Activated CD4-positive, alpha-beta T cell treated with anti-CD3 and anti-CD28 coated beads, Interleukin-2, amount 50 U/mL, for 48 hours (primary cell): ENCODE measurements at regions not wholly inside any gene's neighbourhood (a gene's known extent, or its start where the extent isn't known, plus 50 kb on each side); places are given as distances from the start of the nearest gene placed in this dataset.
"Not testable (repeated sequence)": the region's sequence is repeated elsewhere in the genome, so short reads cannot be mapped to it uniquely, and the experiment has no call there.

Experiments used
- DNase-seq, 2 experiments: peaks; one replicate each; pipeline ENCODE4 v3.0.0-alpha.2; 2020

- no peak for DNase-seq
These were observed 1290.3 kb upstream of the CDH9 start for GRCh38 chr5:28328681-28329080.

- DNase-seq = no peak
These were observed 1285.8 kb upstream of the CDH9 start for GRCh38 chr5:28324174-28324573.

DNA sequence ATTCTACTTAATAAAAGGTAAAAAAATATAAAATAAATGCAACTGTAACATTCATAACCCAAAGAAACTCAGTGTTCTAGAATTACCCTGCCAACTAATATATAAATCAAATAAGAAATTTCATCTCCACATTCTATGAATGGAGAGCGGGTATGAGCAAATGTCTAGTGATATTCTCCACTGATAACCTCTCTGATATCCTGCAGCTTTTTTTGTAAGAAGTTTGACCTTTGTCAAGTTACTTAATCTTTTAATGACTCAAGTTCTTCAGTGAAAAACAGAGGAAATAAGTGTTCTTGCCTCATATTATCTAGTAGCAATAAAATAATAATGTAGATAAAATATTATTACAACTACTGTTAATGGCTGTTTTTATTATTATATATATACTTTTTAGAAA, 1275.6 kb upstream of the CDH9 start:
- no peak for DNase-seq

DNA sequence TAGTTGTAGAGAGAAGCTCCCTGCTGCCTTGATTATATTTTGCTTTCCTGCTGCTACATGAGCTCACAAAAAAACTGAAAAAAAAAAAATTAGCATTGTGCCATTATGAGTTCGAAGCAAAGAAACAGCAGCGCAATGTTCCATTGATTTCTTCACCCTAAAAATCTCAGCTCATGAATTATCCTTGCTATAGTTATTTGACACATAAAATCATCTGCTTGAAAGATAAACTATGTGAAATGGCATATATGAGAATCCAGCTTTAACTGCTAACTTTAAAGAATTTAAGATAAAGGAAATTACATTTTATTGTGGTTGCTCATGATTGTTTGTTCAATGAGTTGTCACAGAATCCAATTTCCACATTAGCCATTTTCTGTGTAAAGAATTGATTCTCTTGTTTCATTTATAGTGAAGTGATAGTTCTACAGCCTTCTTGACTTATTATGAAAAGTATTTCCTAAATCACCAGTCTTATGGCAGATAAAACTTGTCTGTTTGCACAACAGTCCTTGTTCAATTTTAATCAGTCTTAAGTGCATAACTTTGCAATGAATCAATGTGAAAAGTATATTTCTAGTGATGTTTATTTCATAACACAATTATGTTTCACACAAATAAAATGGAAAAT, 1275.0 kb upstream of the CDH9 start:
- DNase-seq = no peak

GRCh38 chr5:28310696-28311095, 1272.3 kb upstream of the CDH9 start:
- no peak for DNase-seq

DNA sequence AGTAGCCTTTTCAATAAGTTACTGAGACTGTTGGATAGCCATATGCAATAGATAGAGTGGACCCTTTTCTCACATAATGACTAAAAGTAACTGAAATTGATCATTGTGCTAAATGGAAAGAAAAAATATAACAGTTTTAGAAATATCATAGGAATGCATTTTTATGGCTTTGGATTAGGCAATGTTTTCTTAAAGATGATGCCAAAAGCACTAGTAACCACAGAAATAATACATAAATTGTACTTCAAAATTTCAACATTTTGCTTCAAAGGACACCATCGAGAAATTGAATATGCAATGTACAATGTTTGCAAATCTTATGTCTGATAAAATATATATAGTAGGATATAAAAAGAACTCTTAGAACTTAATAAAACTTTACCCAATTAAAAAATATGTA, 1267.5 kb upstream of the CDH9 start:
- DNase-seq = no peak

- no peak for DNase-seq
These were observed 1263.3 kb upstream of the CDH9 start for GRCh38 chr5:28301712-28302111.

DNA sequence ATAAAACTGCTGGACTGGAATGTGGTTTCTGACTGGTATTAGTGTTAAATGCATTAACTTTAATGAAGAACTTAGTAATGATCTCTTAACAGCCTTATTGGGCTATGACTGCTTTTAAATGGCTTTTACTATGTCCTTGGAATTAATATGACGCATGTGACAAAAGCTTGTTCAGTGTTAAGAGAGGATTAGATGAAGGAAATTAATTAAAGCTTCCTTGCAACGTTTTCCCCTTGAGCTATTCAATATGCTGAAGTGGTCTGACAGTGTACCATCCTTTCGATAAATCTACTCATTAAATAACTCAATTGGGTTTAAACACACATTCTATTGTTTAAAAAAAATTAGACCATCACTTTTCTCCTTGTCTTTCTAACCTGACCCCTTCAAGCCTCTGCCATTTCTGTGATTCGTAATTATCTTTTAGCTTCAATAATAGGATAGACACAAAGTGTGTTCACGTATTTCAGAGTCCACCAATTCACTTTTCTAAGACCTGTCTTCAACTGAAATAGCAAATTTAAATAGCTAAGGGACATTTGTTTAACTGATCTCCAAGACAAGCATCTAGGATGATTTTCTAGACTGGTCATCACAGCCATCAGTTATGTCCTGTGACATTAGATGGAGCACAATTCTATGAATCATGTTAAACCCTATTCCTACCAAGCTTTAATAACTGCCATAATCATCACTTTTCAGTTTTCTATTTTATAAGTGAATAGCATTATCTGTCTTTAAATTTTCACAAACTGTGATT, 1258.0 kb upstream of the CDH9 start:
- no peak for DNase-seq

GRCh38 chr5:28287021-28287420, 1248.6 kb upstream of the CDH9 start:
- DNase-seq = not testable (repeated sequence)

GRCh38 chr5:28286566-28286965, 1248.2 kb upstream of the CDH9 start:
- no peak for DNase-seq

GRCh38 chr5:28284788-28285187, 1246.4 kb upstream of the CDH9 start:
- no peak for DNase-seq

GRCh38 chr5:28281351-28281750, 1243.0 kb upstream of the CDH9 start:
- DNase-seq = no peak

- no peak for DNase-seq
These were observed 1237.5 kb upstream of the CDH9 start for GRCh38 chr5:28275931-28276330.

DNA sequence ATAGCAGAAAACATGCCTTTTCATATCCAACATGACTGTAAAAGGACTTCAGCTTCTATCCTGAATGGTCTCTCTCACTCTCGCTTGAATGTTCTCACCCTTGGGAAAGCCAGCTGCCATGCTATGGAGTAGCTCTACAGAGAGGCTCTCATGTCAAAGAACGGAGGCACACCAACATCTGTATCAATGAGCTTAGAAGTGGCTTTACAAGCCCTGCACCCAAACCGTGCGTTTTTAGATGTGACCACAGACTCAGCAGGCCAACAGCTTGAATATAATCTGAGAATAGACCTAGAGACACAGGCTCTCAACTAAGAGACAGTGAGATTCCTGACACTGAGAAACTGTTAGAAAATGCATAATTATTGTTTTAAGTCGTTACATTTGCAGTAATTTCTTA, 1231.6 kb upstream of the CDH9 start:
- DNase-seq = no peak

DNA sequence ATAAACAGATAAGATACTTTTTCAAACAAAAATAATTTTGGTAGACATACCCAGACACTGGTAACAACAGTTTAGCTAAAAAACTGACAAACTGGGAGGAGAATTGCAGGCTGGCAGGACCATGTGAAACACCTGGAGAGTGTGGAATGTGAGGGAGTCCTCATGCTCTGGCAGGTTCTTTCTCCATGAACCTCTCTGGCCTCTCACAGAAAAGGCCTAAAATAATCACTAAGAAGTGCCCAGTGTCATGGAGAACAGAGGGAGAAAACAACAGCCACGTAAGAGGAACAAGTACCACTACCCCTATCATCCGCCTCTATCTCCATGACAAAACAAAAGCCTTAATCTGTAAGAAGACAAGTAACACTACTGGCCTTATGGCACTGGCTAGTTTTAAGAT, 1227.5 kb upstream of the CDH9 start:
- DNase-seq = no peak

DNA sequence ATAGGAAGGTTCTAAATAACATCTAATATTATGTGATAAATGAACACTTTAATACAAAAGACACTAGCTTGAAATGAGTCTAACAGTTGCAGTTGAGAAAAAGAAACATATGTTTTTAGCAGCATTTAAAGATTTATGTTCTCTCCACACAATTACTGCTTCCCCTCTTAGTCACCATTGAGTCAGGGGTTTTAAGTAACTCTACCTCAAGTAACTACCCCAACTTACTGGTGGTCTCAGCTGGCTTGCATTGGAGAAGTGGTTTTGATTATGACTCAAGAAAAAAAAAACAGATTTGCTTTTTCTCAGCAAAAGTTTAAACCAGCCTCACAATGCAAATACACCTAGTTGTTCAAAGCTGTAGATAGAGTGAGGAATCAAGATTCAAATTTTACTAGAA, 1216.5 kb upstream of the CDH9 start:
- no peak for DNase-seq

- no peak for DNase-seq
These were observed 1215.0 kb upstream of the CDH9 start for GRCh38 chr5:28253431-28253830.

DNA sequence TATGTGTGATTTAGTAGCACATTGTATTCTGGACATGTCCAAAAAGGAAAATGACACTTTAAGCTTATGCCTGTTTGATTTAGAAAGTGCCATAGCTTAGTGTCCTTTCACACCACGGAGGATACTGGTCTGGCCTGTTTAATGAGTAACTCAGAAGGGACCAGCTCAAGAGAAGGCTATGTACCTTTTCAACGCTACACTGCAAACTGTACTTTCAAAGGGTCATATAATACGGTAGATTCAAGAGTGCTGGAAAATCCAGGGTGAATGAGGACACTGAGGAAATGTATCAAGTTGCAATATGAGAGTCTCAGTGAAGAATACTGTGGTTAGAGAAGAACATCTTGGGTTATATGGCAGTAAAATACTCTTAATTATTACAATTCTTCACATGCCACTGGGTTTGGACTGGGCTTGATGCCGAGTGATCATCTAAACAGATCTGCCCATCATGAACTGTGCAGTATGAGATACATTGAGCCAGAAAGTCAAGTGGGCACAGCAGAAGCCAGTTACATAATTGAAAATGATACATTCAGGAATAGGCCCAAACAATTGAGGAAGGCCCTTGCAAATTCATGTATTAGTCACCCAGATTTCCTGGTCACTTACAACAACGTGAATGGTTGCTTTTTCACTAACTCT, 1211.5 kb upstream of the CDH9 start:
- no peak for DNase-seq

DNA sequence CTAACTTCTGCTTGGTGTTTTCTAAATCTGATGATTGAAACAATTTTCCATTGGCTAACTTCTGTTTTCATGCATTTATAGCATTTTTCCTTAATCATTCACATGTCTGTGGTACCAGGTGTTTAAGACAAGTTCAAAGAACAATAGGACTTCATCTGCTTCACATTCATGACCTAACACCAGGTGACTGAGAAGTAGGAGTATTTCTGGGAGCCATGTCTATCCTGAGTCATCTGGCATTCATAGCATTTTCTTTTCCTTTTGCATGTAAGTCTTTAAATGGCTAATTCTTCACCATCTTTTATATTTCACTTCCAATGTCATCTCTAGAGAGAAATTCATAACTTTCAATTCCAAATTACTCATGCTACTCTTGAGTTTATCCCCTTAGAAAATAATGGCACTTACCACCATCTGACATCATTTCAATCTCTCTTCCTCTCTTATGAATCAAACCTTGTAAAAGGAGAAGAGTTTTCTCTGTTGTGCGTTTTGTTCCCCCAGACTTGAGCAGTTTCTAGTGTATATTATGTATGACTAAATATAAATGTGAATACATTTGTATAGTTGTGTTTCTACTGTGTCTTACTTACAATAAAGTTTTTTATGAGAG, 1196.1 kb upstream of the CDH9 start:
- no peak for DNase-seq

DNA sequence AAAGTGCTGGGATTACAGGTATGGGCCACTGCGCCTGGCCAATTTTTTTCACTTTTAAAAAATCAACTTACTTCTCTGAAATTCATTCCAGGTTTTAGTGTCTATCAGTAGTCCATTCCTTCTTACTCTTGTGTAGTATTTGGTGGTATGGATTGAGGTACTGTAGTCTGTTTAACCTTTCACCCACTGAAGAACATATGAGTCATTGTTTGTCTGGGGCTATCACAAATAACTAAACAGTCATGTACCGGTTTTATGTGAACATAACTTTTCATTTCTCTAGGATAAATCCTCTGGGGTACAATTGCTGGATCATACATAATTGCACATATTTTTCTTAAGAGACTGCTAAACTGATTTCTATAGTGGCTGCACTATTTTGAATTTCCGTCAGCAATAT, 1188.0 kb upstream of the CDH9 start:
- no peak for DNase-seq

- DNase-seq = no peak
These were observed 1181.2 kb upstream of the CDH9 start for GRCh38 chr5:28219539-28219938.

DNA sequence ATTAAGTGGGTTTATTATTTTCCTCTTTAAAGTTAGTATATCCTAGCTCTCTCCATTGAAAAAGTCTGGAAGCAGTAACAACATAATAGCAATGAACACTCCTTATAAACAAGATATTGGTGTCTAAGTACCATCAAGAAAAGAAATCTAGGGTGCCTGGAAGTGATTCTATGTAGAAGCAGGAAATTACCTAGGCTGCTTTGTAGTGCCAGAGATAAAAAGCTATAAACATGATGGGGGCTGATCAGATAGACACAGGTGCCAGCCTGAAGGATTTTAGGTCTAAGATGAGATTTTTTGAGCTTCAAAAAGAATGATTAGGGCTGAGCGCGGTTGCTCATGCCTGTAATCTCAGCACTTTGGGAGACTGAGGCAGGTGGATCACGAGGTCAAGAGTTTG, 1179.3 kb upstream of the CDH9 start:
- DNase-seq = no peak

- no peak for DNase-seq
These were observed 1178.6 kb upstream of the CDH9 start for GRCh38 chr5:28216939-28217360.

DNA sequence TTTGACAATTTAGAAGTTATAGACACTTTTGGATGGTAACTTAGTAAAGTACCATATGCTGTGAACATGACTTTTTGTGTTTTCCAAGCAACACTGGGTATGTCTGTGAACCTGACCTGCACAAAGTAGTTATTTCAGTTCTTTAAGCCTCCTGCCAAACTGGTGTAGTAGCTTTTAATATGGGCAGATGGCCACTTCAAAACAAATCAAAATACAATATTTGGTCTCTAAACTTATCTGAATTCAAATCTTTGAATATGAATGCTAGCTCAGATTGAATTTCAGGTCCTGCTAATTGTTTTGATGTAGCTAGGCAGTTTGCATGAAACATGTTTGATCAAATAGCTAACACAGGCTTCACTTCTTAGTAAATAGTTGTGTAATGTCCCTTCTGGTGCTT, 1176.7 kb upstream of the CDH9 start:
- no peak for DNase-seq
